ENCODE measurements at regions not wholly inside any gene's neighbourhood (a gene's known extent, or its start where the extent isn't known, plus 50 kb on each side); places are given as distances from the start of the nearest gene placed in this dataset.

DNA sequence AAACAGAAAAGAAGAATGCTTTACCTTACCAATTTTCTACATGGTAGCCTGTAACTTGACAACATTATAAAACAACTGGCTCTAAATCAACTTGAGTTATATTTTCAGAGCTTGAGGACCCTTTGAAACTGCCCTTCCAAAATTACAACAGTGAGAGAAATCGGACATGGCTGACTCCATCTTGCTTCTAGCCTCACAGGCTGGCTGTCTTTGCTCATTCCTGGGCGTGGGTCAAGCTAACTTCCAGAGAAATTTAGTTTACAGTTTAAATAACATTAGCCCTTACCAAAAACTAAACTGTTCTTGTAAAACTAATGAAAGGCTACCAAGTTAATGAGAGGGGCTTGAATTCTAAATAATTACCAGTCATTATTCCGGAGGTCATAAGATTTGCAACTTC lies 183.4 kb downstream of the AKR1D1 start:
- DNase-seq (ENCODE audit: low read depth) (no peak), FAIRE-seq (no peak)
- H3K9me3 Mint-ChIP-seq (ENCODE audit: unreplicated experiment) = peaks cover 3% of the 10 kb centered on the region
- no peaks in the 10 kb centered on the region for H3K27me3 Mint-ChIP-seq (ENCODE audit: low read depth, unreplicated experiment)
- TF ChIP-seq CTCF (IDR thresholded peaks at IDR 0.05; ENCODE audit: insufficient read depth, low read depth, low read length) (no peak), EZH2 (IDR thresholded peaks at IDR 0.05; ENCODE audit: insufficient read depth, low read length) (no peak)
- Histone ChIP-seq H3K4me2 (ENCODE audit: low read length) (no peak overlapping the region), H3K9ac (ENCODE audit: low read length) (no peak overlapping the region), H4K20me1 (ENCODE audit: insufficient read depth, low read length) (no peaks in the 10 kb centered on the region), H2AFZ (ENCODE audit: low read depth, low read length) (no peak overlapping the region), H3K36me3 (ENCODE audit: insufficient read depth, low read length) (no peaks in the 10 kb centered on the region), H3K4me3 (ENCODE audit: insufficient read depth, low read depth, low read length) (no peak overlapping the region), H3K4me1 (ENCODE audit: insufficient read depth, low read length) (peaks cover 6% of the 10 kb centered on the region), H3K27ac (ENCODE audit: low read depth, low read length) (no peak overlapping the region), H3K79me2 (ENCODE audit: insufficient read depth, low read length) (no peaks in the 10 kb centered on the region), H3K27me3 (ENCODE audit: insufficient read depth, low read length) (no peaks in the 10 kb centered on the region), H3K9me3 (ENCODE audit: insufficient read depth, low read depth, low read length) (no peaks in the 10 kb centered on the region)
- H3K27ac Mint-ChIP-seq (ENCODE audit: unreplicated experiment) = no peak overlapping the region
- H3K4me3 Mint-ChIP-seq (ENCODE audit: unreplicated experiment) = no peak overlapping the region
- peaks cover 19% of the 10 kb centered on the region for H3K4me1 Mint-ChIP-seq (ENCODE audit: low read depth, unreplicated experiment)
- peaks cover 2% of the 10 kb centered on the region for H3K36me3 Mint-ChIP-seq (ENCODE audit: low read depth, unreplicated experiment)

DNA sequence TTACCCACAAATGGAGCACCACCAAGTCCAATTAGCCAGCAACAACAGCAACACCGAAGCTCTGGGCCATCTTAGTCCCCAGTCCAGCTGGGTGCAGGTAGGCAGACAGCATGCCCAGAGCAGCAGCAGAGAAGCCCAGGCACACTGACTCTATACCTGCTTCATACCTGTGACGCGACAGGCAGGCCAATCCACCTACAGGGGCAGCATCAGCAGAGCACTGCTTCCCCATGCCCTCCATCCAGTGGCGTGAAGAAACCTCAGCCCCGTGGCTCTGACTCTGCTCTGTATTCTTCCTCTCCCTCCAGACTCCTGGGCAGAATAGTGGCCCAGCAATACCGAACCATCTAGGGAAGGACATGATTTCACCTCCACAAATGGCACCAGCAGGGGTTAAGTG lies 191.7 kb downstream of the AKR1D1 start:
- H3K4me1 Mint-ChIP-seq (ENCODE audit: low read depth, unreplicated experiment) = no peaks in the 10 kb centered on the region
- Histone ChIP-seq H3K27ac (ENCODE audit: low read depth, low read length) (no peak overlapping the region), H3K9me3 (ENCODE audit: insufficient read depth, low read depth, low read length) (no peaks in the 10 kb centered on the region), H3K27me3 (ENCODE audit: insufficient read depth, low read length) (no peaks in the 10 kb centered on the region), H3K4me1 (ENCODE audit: insufficient read depth, low read length) (no peaks in the 10 kb centered on the region), H4K20me1 (ENCODE audit: insufficient read depth, low read length) (no peaks in the 10 kb centered on the region), H3K36me3 (ENCODE audit: insufficient read depth, low read length) (no peaks in the 10 kb centered on the region), H2AFZ (ENCODE audit: low read depth, low read length) (no peak overlapping the region), H3K4me3 (ENCODE audit: insufficient read depth, low read depth, low read length) (no peak overlapping the region), H3K79me2 (ENCODE audit: insufficient read depth, low read length) (no peaks in the 10 kb centered on the region), H3K4me2 (ENCODE audit: low read length) (no peak overlapping the region), H3K9ac (ENCODE audit: low read length) (no peak overlapping the region)
- H3K27me3 Mint-ChIP-seq (ENCODE audit: low read depth, unreplicated experiment) = no peaks in the 10 kb centered on the region
- H3K9me3 Mint-ChIP-seq (ENCODE audit: unreplicated experiment) = peaks cover 3% of the 10 kb centered on the region
- DNase-seq (ENCODE audit: low read depth) = no peak
- H3K27ac Mint-ChIP-seq (ENCODE audit: unreplicated experiment) = no peak overlapping the region
- no peak for FAIRE-seq
- no peak overlapping the region for H3K4me3 Mint-ChIP-seq (ENCODE audit: unreplicated experiment)
- no peaks in the 10 kb centered on the region for H3K36me3 Mint-ChIP-seq (ENCODE audit: low read depth, unreplicated experiment)
- TF ChIP-seq CTCF (IDR thresholded peaks at IDR 0.05; ENCODE audit: insufficient read depth, low read depth, low read length) = no peak
- no peak for TF ChIP-seq EZH2 (IDR thresholded peaks at IDR 0.05; ENCODE audit: insufficient read depth, low read length)

DNA sequence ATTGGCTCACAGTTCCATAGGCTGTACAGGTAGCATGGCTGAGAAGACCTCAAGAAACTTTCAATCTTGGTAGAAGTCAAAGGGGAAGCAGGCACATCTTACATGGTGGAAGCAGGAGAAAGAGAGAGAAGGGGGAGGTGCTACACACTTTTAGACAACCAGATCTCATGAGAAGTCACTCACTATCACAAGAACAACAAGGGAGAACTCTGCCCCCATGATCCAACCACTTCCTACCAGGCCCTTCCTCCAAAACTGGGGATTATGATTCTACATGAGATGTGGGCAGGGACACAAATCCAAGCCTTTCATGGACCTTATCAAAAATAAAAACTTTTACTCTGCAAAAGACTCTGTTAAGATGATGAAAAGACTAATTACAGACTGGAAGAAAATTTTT lies 183.2 kb upstream of the TRIM24 start:
- Mint-ChIP-seq H3K9me3 (ENCODE audit: unreplicated experiment) (no peaks in the 10 kb centered on the region), H3K27me3 (ENCODE audit: low read depth, unreplicated experiment) (no peaks in the 10 kb centered on the region), H3K4me1 (ENCODE audit: low read depth, unreplicated experiment) (peaks cover 4% of the 10 kb centered on the region), H3K36me3 (ENCODE audit: low read depth, unreplicated experiment) (no peaks in the 10 kb centered on the region), H3K4me3 (ENCODE audit: unreplicated experiment) (no peak overlapping the region), H3K27ac (ENCODE audit: unreplicated experiment) (no peak overlapping the region)
- Histone ChIP-seq H4K20me1 (ENCODE audit: insufficient read depth, low read length) (no peaks in the 10 kb centered on the region), H3K27ac (ENCODE audit: low read depth, low read length) (no peak overlapping the region), H3K4me2 (ENCODE audit: low read length) (no peak overlapping the region), H3K36me3 (ENCODE audit: insufficient read depth, low read length) (no peaks in the 10 kb centered on the region), H3K4me3 (ENCODE audit: insufficient read depth, low read depth, low read length) (no peak overlapping the region), H3K9ac (ENCODE audit: low read length) (no peak overlapping the region), H3K4me1 (ENCODE audit: insufficient read depth, low read length) (no peaks in the 10 kb centered on the region), H3K9me3 (ENCODE audit: insufficient read depth, low read depth, low read length) (no peaks in the 10 kb centered on the region), H3K79me2 (ENCODE audit: insufficient read depth, low read length) (no peaks in the 10 kb centered on the region), H2AFZ (ENCODE audit: low read depth, low read length) (no peak overlapping the region), H3K27me3 (ENCODE audit: insufficient read depth, low read length) (no peaks in the 10 kb centered on the region)
- FAIRE-seq (no peak), DNase-seq (ENCODE audit: low read depth) (no peak)
- TF ChIP-seq EZH2 (IDR thresholded peaks at IDR 0.05; ENCODE audit: insufficient read depth, low read length) (no peak), CTCF (IDR thresholded peaks at IDR 0.05; ENCODE audit: insufficient read depth, low read depth, low read length) (no peak)

Data from astrocyte (in vitro differentiated cells and primary cell).